Endothelial cell of umbilical vein (primary cell): ENCODE measurements at regions not wholly inside any gene's neighbourhood (a gene's known extent, or its start where the extent isn't known, plus 50 kb on each side); places are given as distances from the start of the nearest gene placed in this dataset.

Source experiments
- EZH2 ChIP-seq: IDR thresholded peaks from 2 replicates; pipeline ENCODE4 v1.6.1; 2012; ENCODE audit warnings: borderline replicate concordance, low read depth, mild to moderate bottlenecking, moderate library complexity, low read length, inconsistent platforms; ENCODE audit not compliant: severe bottlenecking
- FOS ChIP-seq: IDR thresholded peaks from 2 replicates; pipeline ENCODE4 v1.6.1; 2011; ENCODE audit warnings: mild to moderate bottlenecking, low read length, moderate library complexity, borderline replicate concordance; ENCODE audit not compliant: insufficient read depth
- GATA2 ChIP-seq: IDR thresholded peaks from 2 replicates; pipeline ENCODE4 v1.7.0; 2011; ENCODE audit warnings: low read depth, mild to moderate bottlenecking, moderate library complexity, mixed read lengths, low read length; ENCODE audit not compliant: insufficient read length, insufficient read depth
- JUN ChIP-seq: IDR thresholded peaks from 2 replicates; pipeline ENCODE4 v1.6.1; 2011; ENCODE audit warnings: borderline replicate concordance, low read depth; ENCODE audit not compliant: insufficient read length, insufficient read depth
- POLR2AphosphoS5 ChIP-seq: IDR thresholded peaks from 2 replicates; pipeline ENCODE4 v1.6.1; 2012; ENCODE audit warnings: low read depth, mild to moderate bottlenecking, control low read depth, low read length, moderate library complexity; ENCODE audit not compliant: insufficient read depth
- TF ChIP-seq, protein P1 (sequence below), 2 donors: IDR thresholded peaks; 1 replicate in 1 of 2; 2 replicates in 1 of 2; pipeline ENCODE4 v1.5.1; 2011; ENCODE audit warnings: low read length in 2 of 2, mild to moderate bottlenecking in 2 of 2, moderate library complexity in 2 of 2, control low read depth in 1 of 2, inconsistent platforms in 1 of 2, low read depth in 1 of 2; ENCODE audit not compliant: insufficient read depth in 1 of 2; ENCODE audit errors: extremely low read depth in 1 of 2

DNA sequence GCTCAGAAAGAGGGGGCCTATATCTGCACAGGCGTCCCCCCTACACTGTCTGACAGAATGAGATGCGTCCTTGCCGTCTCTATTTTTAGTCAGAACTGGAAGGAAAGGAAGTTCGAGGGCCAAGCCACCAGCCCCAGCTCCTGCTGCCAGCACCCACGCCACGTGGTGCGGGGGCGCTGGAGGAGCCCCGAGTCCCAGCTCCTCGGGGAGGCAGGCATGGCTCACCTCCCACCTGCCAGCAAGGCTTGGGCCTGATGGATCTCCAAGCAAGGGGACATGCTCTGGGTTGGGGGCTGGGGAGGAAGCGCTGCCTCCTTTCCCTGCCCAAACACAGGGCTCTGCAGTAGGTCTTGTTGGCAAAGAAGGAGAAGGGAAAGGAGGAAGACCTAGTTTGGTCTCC lies 80.3 kb upstream of the ARAP3 start:
- TF ChIP-seq, protein P1, sequence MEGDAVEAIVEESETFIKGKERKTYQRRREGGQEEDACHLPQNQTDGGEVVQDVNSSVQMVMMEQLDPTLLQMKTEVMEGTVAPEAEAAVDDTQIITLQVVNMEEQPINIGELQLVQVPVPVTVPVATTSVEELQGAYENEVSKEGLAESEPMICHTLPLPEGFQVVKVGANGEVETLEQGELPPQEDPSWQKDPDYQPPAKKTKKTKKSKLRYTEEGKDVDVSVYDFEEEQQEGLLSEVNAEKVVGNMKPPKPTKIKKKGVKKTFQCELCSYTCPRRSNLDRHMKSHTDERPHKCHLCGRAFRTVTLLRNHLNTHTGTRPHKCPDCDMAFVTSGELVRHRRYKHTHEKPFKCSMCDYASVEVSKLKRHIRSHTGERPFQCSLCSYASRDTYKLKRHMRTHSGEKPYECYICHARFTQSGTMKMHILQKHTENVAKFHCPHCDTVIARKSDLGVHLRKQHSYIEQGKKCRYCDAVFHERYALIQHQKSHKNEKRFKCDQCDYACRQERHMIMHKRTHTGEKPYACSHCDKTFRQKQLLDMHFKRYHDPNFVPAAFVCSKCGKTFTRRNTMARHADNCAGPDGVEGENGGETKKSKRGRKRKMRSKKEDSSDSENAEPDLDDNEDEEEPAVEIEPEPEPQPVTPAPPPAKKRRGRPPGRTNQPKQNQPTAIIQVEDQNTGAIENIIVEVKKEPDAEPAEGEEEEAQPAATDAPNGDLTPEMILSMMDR (IDR thresholded peaks at IDR 0.05; ENCODE audit: extremely low read depth in 1 of 2, insufficient read depth in 1 of 2, low read depth in 1 of 2, low read length in 2 of 2), result no peak
- no peak for TF ChIP-seq GATA2
- TF ChIP-seq JUN, result no peak
- TF ChIP-seq EZH2, result no peak
- no peak for TF ChIP-seq POLR2AphosphoS5
- TF ChIP-seq FOS, result no peak
